CD14-positive monocyte (primary cell): ENCODE measurements at regions not wholly inside any gene's neighbourhood (a gene's known extent, or its start where the extent isn't known, plus 50 kb on each side); places are given as distances from the start of the nearest gene placed in this dataset.

Source experiments
- DNase-seq, 3 donors: peaks; one replicate each; pipeline ENCODE4 v3.0.0-alpha.2; 2011 to 2022
- H2AFZ ChIP-seq: 2 replicates; pipeline ENCODE4 v1.6.0; 2012; ENCODE audit warnings: mild to moderate bottlenecking, low read depth, low read length, inconsistent platforms; ENCODE audit not compliant: insufficient read depth, poor library complexity, severe bottlenecking
- H3K27ac ChIP-seq, 2 donors: 1 replicate in 1 of 2; 2 replicates in 1 of 2; pipeline ENCODE4 v1.5.1; 2012 to 2013; ENCODE audit warnings: low read length in 2 of 2, control low read depth in 1 of 2, inconsistent platforms in 1 of 2, low read depth in 1 of 2, mild to moderate bottlenecking in 1 of 2
- H3K27me3 ChIP-seq, 2 donors: one replicate each; pipeline versions ENCODE4 v1.6.0 to v1.6.1; 2011 to 2013; ENCODE audit warnings: low read length in 2 of 2; ENCODE audit not compliant: control insufficient read depth in 2 of 2, insufficient read depth in 2 of 2
- H3K36me3 ChIP-seq, 2 donors: replicated peaks in 1 of 2; 1 replicate in 1 of 2; 2 replicates in 1 of 2; pipeline versions ENCODE4 v1.5.1 to v1.6.1; 2012 to 2013; ENCODE audit warnings: low read length in 2 of 2, control low read depth in 1 of 2, inconsistent platforms in 1 of 2, mild to moderate bottlenecking in 1 of 2; ENCODE audit not compliant: insufficient read depth in 2 of 2, control insufficient read depth in 1 of 2
- H3K4me1 ChIP-seq, 2 donors: 1 replicate in 1 of 2; 2 replicates in 1 of 2; pipeline versions ENCODE4 v1.5.1 to v1.6.1; 2012 to 2013; ENCODE audit warnings: low read length in 2 of 2, control low read depth in 1 of 2, inconsistent platforms in 1 of 2, mild to moderate bottlenecking in 1 of 2, moderate library complexity in 1 of 2; ENCODE audit not compliant: insufficient read depth in 2 of 2, control insufficient read depth in 1 of 2
- H3K4me2 ChIP-seq: replicated peaks from 2 replicates; pipeline ENCODE3; 2012; ENCODE audit warnings: low read length, moderate library complexity, mild to moderate bottlenecking; ENCODE audit not compliant: poor library complexity, severe bottlenecking; ENCODE audit errors: extremely low read depth
- H3K4me3 ChIP-seq, 3 experiments: fragments of 200-600 bp in 1 of 3; sonication (generic) in 1 of 3; replicated peaks in 1 of 3; 1 replicate in 2 of 3; 2 replicates in 1 of 3; pipeline ENCODE4 v1.5.1; 2011 to 2013; ENCODE audit warnings: low read length in 3 of 3, mild to moderate bottlenecking in 3 of 3, control low read depth in 2 of 3, low read depth in 2 of 3, inconsistent platforms in 1 of 3, moderate library complexity in 1 of 3
- H3K79me2 ChIP-seq: 2 replicates; pipeline ENCODE4 v1.6.0; 2012; ENCODE audit warnings: mild to moderate bottlenecking, control low read depth, inconsistent platforms, low read length, moderate library complexity; ENCODE audit not compliant: insufficient read depth
- H3K9ac ChIP-seq: 2 replicates; pipeline ENCODE4 v1.6.0; 2017; ENCODE audit warnings: low read length, mild to moderate bottlenecking; ENCODE audit not compliant: insufficient read depth, poor library complexity, severe bottlenecking
- H3K9me3 ChIP-seq, 2 donors: replicated peaks in 1 of 2; 1 replicate in 1 of 2; 2 replicates in 1 of 2; pipeline versions ENCODE4 v1.5.1 to v1.6.1; 2012 to 2013; ENCODE audit warnings: low read length in 2 of 2, control low read depth in 1 of 2; ENCODE audit not compliant: control insufficient read depth in 1 of 2, insufficient read depth in 1 of 2
- H4K20me1 ChIP-seq: 2 replicates; pipeline ENCODE4 v1.6.0; 2012; ENCODE audit warnings: mild to moderate bottlenecking, low read length, control low read depth, moderate library complexity; ENCODE audit not compliant: insufficient read depth
- H3K27ac Mint-ChIP-seq, 7 donors: one replicate each; pipeline ENCODE4 v1.8.0; 2020; ENCODE audit warnings: mild to moderate bottlenecking in 7 of 7, mixed read lengths in 7 of 7, moderate library complexity in 6 of 7, inconsistent platforms in 2 of 7
- H3K27me3 Mint-ChIP-seq, 3 donors: one replicate each; pipeline ENCODE4 v1.8.0; 2021 to 2022; ENCODE audit warnings: low read depth in 3 of 3, mild to moderate bottlenecking in 3 of 3, mixed read lengths in 3 of 3, moderate library complexity in 3 of 3, inconsistent platforms in 1 of 3
- H3K36me3 Mint-ChIP-seq, 2 donors: one replicate each; pipeline ENCODE4 v1.8.0; 2020; ENCODE audit warnings: mixed read lengths in 2 of 2, inconsistent platforms in 1 of 2, mild to moderate bottlenecking in 1 of 2
- H3K4me1 Mint-ChIP-seq: one replicate; pipeline ENCODE4 v1.8.0; 2020; ENCODE audit warnings: mild to moderate bottlenecking, mixed read lengths
- H3K4me3 Mint-ChIP-seq, 2 donors: one replicate each; pipeline ENCODE4 v1.8.0; 2020; ENCODE audit warnings: mild to moderate bottlenecking in 2 of 2, mixed read lengths in 2 of 2, moderate library complexity in 1 of 2
- H3K9me3 Mint-ChIP-seq, 7 donors: one replicate each; pipeline ENCODE4 v1.8.0; 2020 to 2022; ENCODE audit warnings: mixed read lengths in 7 of 7, mild to moderate bottlenecking in 6 of 7, moderate library complexity in 6 of 7, inconsistent platforms in 2 of 7
- CTCF ChIP-seq: fragments of 200-600 bp; IDR thresholded peaks from one replicate; pipeline ENCODE4 v1.8.0; 2022; ENCODE audit warnings: antibody characterized with exemption, mild to moderate bottlenecking
- WGBS: methylation state at CpG from one replicate; pipeline ENCODE4 v1.1.5; 2013; ENCODE audit warnings: missing lambda C conversion rate; ENCODE audit not compliant: insufficient coverage; 5-methylcytosine and 5-hydroxymethylcytosine counted together
- intact Hi-C, 2 donors: fragments of 100-400 bp; cut with micrococcal nuclease; formaldehyde crosslinking; loops; one replicate each; pipeline versions ENCODE4 v1.15.0 to v1.15.1; 2023

GRCh38 chr10:55104738-55105137 lies 303.7 kb upstream of the PCDH15 start:
- Mint-ChIP-seq H3K4me3 (no peak overlapping the region), H3K9me3 (peaks cover 0 to 3% (median 0%) of the 10 kb centered on the region in 7 donors), H3K27ac (no peak overlapping the region), H3K36me3 (no peaks in the 10 kb centered on the region), H3K27me3 (no peaks in the 10 kb centered on the region), H3K4me1 (no peaks in the 10 kb centered on the region)
- intact Hi-C loops: no loop called here
- H3K9ac ChIP-seq: no peak overlapping the region
- H3K9me3 ChIP-seq: no peaks in the 10 kb centered on the region
- no peak overlapping the region for H3K27ac ChIP-seq
- no peaks in the 10 kb centered on the region for H3K27me3 ChIP-seq
- DNase-seq: no peak
- no peak overlapping the region for H3K4me2 ChIP-seq
- H3K79me2 ChIP-seq: no peaks in the 10 kb centered on the region
- no peak for TF ChIP-seq CTCF
- no peak overlapping the region for H3K4me3 ChIP-seq
- WGBS: no CpG with 5 or more reads among the region's 2 CpGs
- no peaks in the 10 kb centered on the region for H3K4me1 ChIP-seq
- H2AFZ ChIP-seq: no peak overlapping the region
- no peaks in the 10 kb centered on the region for H3K36me3 ChIP-seq
- no peaks in the 10 kb centered on the region for H4K20me1 ChIP-seq

- Mint-ChIP-seq H3K27ac (no peak overlapping the region), H3K36me3 (no peaks in the 10 kb centered on the region), H3K27me3 (peaks cover 0 to 2% (median 0%) of the 10 kb centered on the region in 3 donors), H3K4me3 (no peak overlapping the region), H3K4me1 (no peaks in the 10 kb centered on the region), H3K9me3 (no peaks in the 10 kb centered on the region)
- Histone ChIP-seq H3K4me3 (no peak overlapping the region), H2AFZ (no peak overlapping the region), H3K36me3 (no peaks in the 10 kb centered on the region), H3K27ac (no peak overlapping the region), H3K9me3 (no peaks in the 10 kb centered on the region), H3K79me2 (no peaks in the 10 kb centered on the region), H4K20me1 (no peaks in the 10 kb centered on the region), H3K4me2 (no peak overlapping the region), H3K27me3 (no peaks in the 10 kb centered on the region), H3K9ac (no peak overlapping the region), H3K4me1 (no peaks in the 10 kb centered on the region)
- intact Hi-C loops: no loop called here
- TF ChIP-seq CTCF: no peak
- no peak for DNase-seq
- WGBS: 100% methylated on average over 4 of the region's 9 CpGs
Measured at GRCh38 chr10:55098452-55098851, 297.4 kb upstream of the PCDH15 start.
